PC-3 (cell line): ENCODE measurements at regions not wholly inside any gene's neighbourhood (a gene's known extent, or its start where the extent isn't known, plus 50 kb on each side); places are given as distances from the start of the nearest gene placed in this dataset.
A peak's percentile ranks its signal among the peaks of the same experiment; 100 is the strongest.

Source experiments
- ATAC-seq: fragments of 200-7000 bp; cut with Tn5 transposase; 2 replicates; pipeline ENCODE4 v1.9.1; 2020; ENCODE audit warnings: mild to moderate bottlenecking, moderate library complexity
- BruUV-seq: library from RNA; stranded (reverse); fragments of 400-500 nt; replicated peaks from 2 replicates; lab custom pipeline; 2021; lab: Mats Ljungman, UMichigan
- CTCF ChIA-PET: fragments of 300-600 bp; sonication (Branson Sonifier 250); formaldehyde crosslinking; loops from one replicate; lab custom pipeline; 2022; ENCODE audit warnings: antibody characterized with exemption; lab: Charles Lee
- POLR2A ChIA-PET: fragments of 300-600 bp; sonication (Branson Sonifier 250); formaldehyde crosslinking; loops from one replicate; lab custom pipeline; 2022; ENCODE audit warnings: antibody characterized with exemption; ENCODE audit not compliant: unreplicated experiment; lab: Charles Lee
- DNase-seq: peaks from one replicate; pipeline ENCODE4 v3.0.0-alpha.2; 2015
- H2AFZ ChIP-seq: fragments of 300-600 bp; sonication (generic); 2 replicates; pipeline ENCODE4 v1.6.0; 2016; ENCODE audit warnings: antibody characterized with exemption, low read length
- H3F3A ChIP-seq: fragments of 300-600 bp; sonication (generic); one replicate; pipeline ENCODE4 v1.6.0; 2017; ENCODE audit warnings: antibody characterized with exemption, low read length, control low read depth, mild to moderate bottlenecking; ENCODE audit not compliant: unreplicated experiment
- H3K27ac ChIP-seq: fragments of 300-600 bp; sonication (generic); 2 replicates; pipeline ENCODE4 v1.5.1; 2016; ENCODE audit warnings: mild to moderate bottlenecking, low read length
- H3K27me3 ChIP-seq: fragments of 300-600 bp; sonication (generic); 2 replicates; pipeline ENCODE4 v1.6.1; 2016; ENCODE audit warnings: low read length, mixed read lengths
- H3K36me3 ChIP-seq: fragments of 300-600 bp; sonication (generic); 2 replicates; pipeline ENCODE4 v1.6.1; 2016; ENCODE audit warnings: low read depth, mixed run types, low read length, mixed read lengths
- H3K4me1 ChIP-seq: fragments of 300-600 bp; sonication (generic); 2 replicates; pipeline ENCODE4 v1.5.1; 2016; ENCODE audit warnings: low read length; ENCODE audit not compliant: insufficient read depth
- H3K4me2 ChIP-seq: fragments of 300-600 bp; sonication (generic); 2 replicates; pipeline ENCODE4 v1.6.0; 2016; ENCODE audit warnings: low read length
- H3K4me3 ChIP-seq: fragments of 300-600 bp; sonication (generic); 2 replicates; pipeline ENCODE4 v1.5.1; 2016; ENCODE audit warnings: mild to moderate bottlenecking, low read length, mixed read lengths
- H3K79me2 ChIP-seq: fragments of 300-600 bp; sonication (generic); 2 replicates; pipeline ENCODE4 v1.6.1; 2017; ENCODE audit warnings: low read length, mixed read lengths
- H3K9ac ChIP-seq: fragments of 300-600 bp; sonication (generic); 2 replicates; pipeline ENCODE4 v1.6.0; 2016; ENCODE audit warnings: mild to moderate bottlenecking, low read length
- H3K9me2 ChIP-seq: fragments of 300-600 bp; sonication (generic); replicated peaks from 2 replicates; pipeline ENCODE4 v1.6.1; 2016; ENCODE audit warnings: mixed run types, low read length, mixed read lengths
- H3K9me3 ChIP-seq: fragments of 300-600 bp; sonication (generic); 2 replicates; pipeline ENCODE4 v1.6.1; 2016; ENCODE audit warnings: low read length, mixed read lengths
- H4K20me1 ChIP-seq: fragments of 300-600 bp; sonication (generic); 2 replicates; pipeline ENCODE4 v1.6.1; 2016; ENCODE audit warnings: low read length, mixed read lengths
- CTCF ChIP-seq: fragments of 300-600 bp; sonication (generic); conservative IDR thresholded peaks from 2 replicates; pipeline ENCODE4 v1.5.1; 2017; ENCODE audit warnings: antibody characterized with exemption, low read depth, mild to moderate bottlenecking, low read length
- EZH2 ChIP-seq: fragments of 300-600 bp; sonication (generic); IDR thresholded peaks from one replicate; pipeline ENCODE4 v1.6.1; 2017; ENCODE audit warnings: antibody characterized with exemption, mild to moderate bottlenecking, low read length; ENCODE audit not compliant: unreplicated experiment
- EZH2phosphoT487 ChIP-seq: fragments of 300-600 bp; sonication (generic); IDR thresholded peaks from 2 replicates; pipeline ENCODE4 v1.6.1; 2018; ENCODE audit warnings: mild to moderate bottlenecking, antibody characterized with exemption, low read length, borderline replicate concordance
- intact Hi-C: fragments of 100-400 bp; cut with micrococcal nuclease; formaldehyde crosslinking; loops from 2 replicates; pipeline ENCODE4 v1.9.0; 2023

- no peak overlapping the region for H2AFZ ChIP-seq
- no TSS peak for BruUV-seq
- CTCF ChIA-PET: no interaction called here
These were observed 195.1 kb upstream of the LRP1B start for GRCh38 chr2:142325870-142326269.

GRCh38 chr2:142323206-142323605, 192.4 kb upstream of the LRP1B start:
- ChIA-PET POLR2A (no interaction called here), CTCF (no interaction called here)
- H3K9me2 ChIP-seq: no peaks in the 10 kb centered on the region
- no peak overlapping the region for H3K4me3 ChIP-seq
- no peaks in the 10 kb centered on the region for H3K27me3 ChIP-seq
- intact Hi-C loops: no loop called here
- H3K9me3 ChIP-seq: no peaks in the 10 kb centered on the region
- no peak overlapping the region for H2AFZ ChIP-seq
- DNase-seq (peak; percentile 38), ATAC-seq (peak; percentile 31; the same call in 1 of the 2 replicates)
- no peaks in the 10 kb centered on the region for H3K79me2 ChIP-seq
- no peak overlapping the region for H3K9ac ChIP-seq
- H3K36me3 ChIP-seq: no peaks in the 10 kb centered on the region
- H4K20me1 ChIP-seq: no peaks in the 10 kb centered on the region
- no peak overlapping the region for H3K4me2 ChIP-seq
- H3K4me1 ChIP-seq: no peaks in the 10 kb centered on the region
- no peak for TF ChIP-seq CTCF
- no peak for TF ChIP-seq EZH2phosphoT487
- TF ChIP-seq EZH2: no peak
- H3F3A ChIP-seq: no peaks in the 10 kb centered on the region
- no TSS peak for BruUV-seq
- H3K27ac ChIP-seq: no peak overlapping the region

More at GRCh38 chr2:142325870-142326269, 195.1 kb upstream of the LRP1B start:
- Histone ChIP-seq H3K9ac (no peak overlapping the region), H3K9me2 (no peaks in the 10 kb centered on the region), H3K4me1 (no peaks in the 10 kb centered on the region), H3K4me3 (no peak overlapping the region), H3K9me3 (no peaks in the 10 kb centered on the region), H3K4me2 (no peak overlapping the region), H3K27ac (no peak overlapping the region), H3F3A (no peaks in the 10 kb centered on the region), H3K36me3 (no peaks in the 10 kb centered on the region), H3K79me2 (no peaks in the 10 kb centered on the region), H4K20me1 (no peaks in the 10 kb centered on the region), H3K27me3 (no peaks in the 10 kb centered on the region)
- TF ChIP-seq EZH2: no peak
- TF ChIP-seq CTCF: no peak
- TF ChIP-seq EZH2phosphoT487: no peak
- POLR2A ChIA-PET: no interaction called here
- DNase-seq (no peak), ATAC-seq (no peak)
- intact Hi-C loops: no loop called here

GRCh38 chr2:142321706-142322280, 191.0 kb upstream of the LRP1B start:
- ATAC-seq: peak; percentile 48; the same call in 1 of the 2 replicates

More at GRCh38 chr2:142321706-142322280, 191.0 kb upstream of the LRP1B start:
- H3K4me3 ChIP-seq: no peak overlapping the region
- no peak overlapping the region for H3K27ac ChIP-seq
- H3K79me2 ChIP-seq: no peaks in the 10 kb centered on the region
- POLR2A ChIA-PET: no interaction called here
- TF ChIP-seq CTCF (no peak), EZH2 (no peak), EZH2phosphoT487 (no peak)
- no peaks in the 10 kb centered on the region for H3F3A ChIP-seq
- H2AFZ ChIP-seq: no peak overlapping the region
- H3K27me3 ChIP-seq: no peaks in the 10 kb centered on the region
- CTCF ChIA-PET: no interaction called here
- no TSS peak for BruUV-seq
- no peaks in the 10 kb centered on the region for H4K20me1 ChIP-seq
- no peak overlapping the region for H3K4me2 ChIP-seq
- H3K9ac ChIP-seq: no peak overlapping the region
- no peaks in the 10 kb centered on the region for H3K9me2 ChIP-seq
- no peaks in the 10 kb centered on the region for H3K4me1 ChIP-seq
- no peaks in the 10 kb centered on the region for H3K36me3 ChIP-seq
- no peaks in the 10 kb centered on the region for H3K9me3 ChIP-seq
- intact Hi-C loops: no loop called here
- peak; percentile 30 for DNase-seq
